K562 (cell line): ENCODE measurements at regions not wholly inside any gene's neighbourhood (a gene's known extent, or its start where the extent isn't known, plus 50 kb on each side); places are given as distances from the start of the nearest gene placed in this dataset.

Source experiments
- ATAC-seq: fragments of 200-7000 bp; cut with Tn5 transposase; 3 replicates; pipeline ENCODE4 v1.9.1; 2020; ENCODE audit warnings: moderate library complexity
- BruUV-seq: library from RNA; stranded (reverse); fragments of 400-500 nt; replicated peaks from 2 replicates; lab custom pipeline; 2021; lab: Mats Ljungman, UMichigan
- CTCF ChIA-PET: fragments of 300-600 bp; formaldehyde crosslinking; extraction: SDS; loops from one replicate; lab custom pipeline; 2021; ENCODE audit warnings: low intra/inter-chr PET ratio; lab: Yijun Ruan, JAX
- POLR2A ChIA-PET: fragments of 300-600, 350-650 bp; sonication (Branson Sonifier 250); formaldehyde crosslinking; extraction: SDS; loops from one replicate; lab custom pipeline; 2021; ENCODE audit warnings: antibody characterized with exemption, inconsistent platforms; lab: Yijun Ruan, JAX
- DNase-seq, 4 experiments: peaks; one replicate each; pipeline versions ENCODE4 v3.0.0 to v3.0.0-alpha.2; 2011 to 2018; ENCODE audit warnings: low spot score in 3 of 4, mixed read lengths in 3 of 4; ENCODE audit errors: extremely low read depth in 1 of 4
- FAIRE-seq: peaks from 2 replicates; lab custom pipeline; 2011; peaks lifted over from hg19 to GRCh38; lab: Jason Lieb, UNC
- H2AFZ ChIP-seq: 2 replicates; pipeline ENCODE4 v1.6.0; 2011; ENCODE audit warnings: low read depth, low read length, control low read depth, inconsistent platforms
- H3K27ac ChIP-seq: fragments of 200-600 bp; 3 replicates; pipeline ENCODE4 v1.8.0; 2011; ENCODE audit warnings: low read depth, mild to moderate bottlenecking, control low read depth, inconsistent platforms, low read length, moderate library complexity, mixed read lengths; ENCODE audit errors: extremely low read depth
- H3K27me3 ChIP-seq, 2 experiments: fragments of 300-600 bp in 1 of 2; 2 replicates in 1 of 2; 3 replicates in 1 of 2; pipeline versions ENCODE4 v1.6.0 to v1.8.0; 2011; ENCODE audit warnings: inconsistent platforms in 2 of 2, low read length in 2 of 2, mild to moderate bottlenecking in 1 of 2, mixed read lengths in 1 of 2, moderate library complexity in 1 of 2; ENCODE audit not compliant: control insufficient read depth in 2 of 2, insufficient read depth in 2 of 2
- H3K36me3 ChIP-seq: fragments of 300-600 bp; 3 replicates; pipeline ENCODE4 v1.8.0; 2011; ENCODE audit warnings: mild to moderate bottlenecking, low read length, inconsistent platforms; ENCODE audit not compliant: control insufficient read depth, insufficient read depth
- H3K4me1 ChIP-seq, 2 experiments: fragments of 200-600 bp in 1 of 2; replicated peaks in 1 of 2; 2 replicates in 1 of 2; 3 replicates in 1 of 2; pipeline versions ENCODE4 v1.5.1 to v1.8.0; 2011; ENCODE audit warnings: inconsistent platforms in 2 of 2, low read length in 2 of 2, mild to moderate bottlenecking in 1 of 2, mixed read lengths in 1 of 2, moderate library complexity in 1 of 2; ENCODE audit not compliant: control insufficient read depth in 2 of 2, insufficient read depth in 2 of 2
- H3K4me2 ChIP-seq: 2 replicates; pipeline ENCODE4 v1.6.1; 2011; ENCODE audit warnings: low read length, control low read depth, inconsistent platforms, mixed read lengths; ENCODE audit not compliant: insufficient read depth
- H3K4me3 ChIP-seq: fragments of 200-600 bp; sonication (generic), shearing (Covaris generic); 2 replicates; pipeline ENCODE4 v1.5.1; 2016; ENCODE audit warnings: control low read depth, inconsistent platforms
- H3K79me2 ChIP-seq: fragments of 200-600 bp; 3 replicates; pipeline ENCODE4 v1.8.0; 2011; ENCODE audit warnings: low read length, inconsistent platforms; ENCODE audit not compliant: control insufficient read depth, insufficient read depth
- H3K9ac ChIP-seq, 2 experiments: 2 replicates each; pipeline versions ENCODE4 v1.6.0 to v1.6.1; 2011; ENCODE audit warnings: low read depth in 2 of 2, low read length in 2 of 2, control low read depth in 1 of 2, inconsistent platforms in 1 of 2, mild to moderate bottlenecking in 1 of 2, mixed read lengths in 1 of 2; ENCODE audit not compliant: insufficient read depth in 1 of 2
- H3K9me1 ChIP-seq: one replicate; pipeline ENCODE4 v1.6.0; 2011; ENCODE audit warnings: inconsistent platforms, mild to moderate bottlenecking, low read length, moderate library complexity; ENCODE audit not compliant: control insufficient read depth, insufficient read depth
- H3K9me3 ChIP-seq: replicated peaks from 2 replicates; pipeline ENCODE4 v1.5.1; 2011; ENCODE audit warnings: low read depth, low read length, inconsistent platforms; ENCODE audit not compliant: control insufficient read depth, insufficient read depth
- H4K20me1 ChIP-seq: replicated peaks from 2 replicates; pipeline ENCODE4 v1.6.1; 2011; ENCODE audit warnings: low read length, inconsistent platforms, mixed read lengths; ENCODE audit not compliant: control insufficient read depth, insufficient read depth
- MCM5 ChIP-seq: fragments of 450-650 bp; IDR thresholded peaks from 2 replicates; pipeline ENCODE4 v1.6.1; 2016; ENCODE audit warnings: low read depth
- PKNOX1 ChIP-seq: fragments of 450-650 bp; IDR thresholded peaks from 2 replicates; pipeline ENCODE4 v1.6.1; 2016
- ZNF639 ChIP-seq, 2 experiments: fragments of 200-800 bp in 1 of 2; sonication (Bioruptor generic) in 1 of 2; sonication (generic) in 1 of 2; formaldehyde crosslinking in 1 of 2; IDR thresholded peaks in 1 of 2; conservative IDR thresholded peaks in 1 of 2; 2 replicates each; pipeline versions ENCODE4 v1.5.0 to v1.6.1; 2016 to 2020; ENCODE audit warnings: missing compliant biosample characterization in 1 of 2, missing genetic modification characterization in 1 of 2, missing genetic modification reagents in 1 of 2
- WGBS: fragments of 100-300 bp; shearing (Covaris generic); methylation state at CpG from one replicate; pipeline ENCODE4 v1.1.6; 2016; ENCODE audit warnings: low coverage, mixed read lengths; ENCODE audit not compliant: insufficient coverage; ENCODE audit errors: missing lambda C conversion rate; 5-methylcytosine and 5-hydroxymethylcytosine counted together
- in situ Hi-C: fragments of 300-500 bp; cut with MboI; formaldehyde crosslinking; loops from 4 replicates; pipeline ENCODE4 v1.15.0; 2018; ENCODE audit warnings: inconsistent platforms, mixed read lengths
- intact Hi-C: fragments of 100-400 bp; cut with micrococcal nuclease; formaldehyde crosslinking; loops from 2 replicates; pipeline ENCODE4 v1.14.2; 2022

- FAIRE-seq (no peak), DNase-seq (no peak), ATAC-seq (no peak)
- H2AFZ ChIP-seq: no peak overlapping the region
- H3K9me1 ChIP-seq: no peaks in the 10 kb centered on the region
- no peaks in the 10 kb centered on the region; a peak in 1 of 5 replicates for H3K27me3 ChIP-seq
- no peak overlapping the region for H3K4me3 ChIP-seq
- intact Hi-C loops (no loop called here), in situ Hi-C loops (no loop called here)
- H3K79me2 ChIP-seq: no peaks in the 10 kb centered on the region
- H3K9ac ChIP-seq: no peak overlapping the region
- H3K27ac ChIP-seq: no peak overlapping the region
- ChIA-PET POLR2A (no interaction called here), CTCF (no interaction called here)
- 2% methylated on average over 13 of the region's 15 CpGs for WGBS
- no peaks in the 10 kb centered on the region for H3K36me3 ChIP-seq
- BruUV-seq: no TSS peak
- H3K4me2 ChIP-seq: no peak overlapping the region
- H3K4me1 ChIP-seq: no peaks in the 10 kb centered on the region
- no peak for TF ChIP-seq ZNF639 (CRISPR knock-in tag; conservative IDR thresholded peaks at IDR 0.05 in 1 of 2, IDR thresholded peaks at IDR 0.05 in 1 of 2)
- no peak for TF ChIP-seq PKNOX1
- TF ChIP-seq MCM5: no peak
- H3K9me3 ChIP-seq: no peaks in the 10 kb centered on the region
- H4K20me1 ChIP-seq: no peaks in the 10 kb centered on the region
Observed at GRCh38 chr19:31118287-31118955, 230.8 kb downstream of the TSHZ3 start.
